NCI-H774 (cell line): ENCODE measurements at regions not wholly inside any gene's neighbourhood (a gene's known extent, or its start where the extent isn't known, plus 50 kb on each side); places are given as distances from the start of the nearest gene placed in this dataset.

Experiments used
- DNase-seq: peaks from one replicate; lab custom pipeline; 2025; lab: John Stamatoyannopoulos, UW

DNA sequence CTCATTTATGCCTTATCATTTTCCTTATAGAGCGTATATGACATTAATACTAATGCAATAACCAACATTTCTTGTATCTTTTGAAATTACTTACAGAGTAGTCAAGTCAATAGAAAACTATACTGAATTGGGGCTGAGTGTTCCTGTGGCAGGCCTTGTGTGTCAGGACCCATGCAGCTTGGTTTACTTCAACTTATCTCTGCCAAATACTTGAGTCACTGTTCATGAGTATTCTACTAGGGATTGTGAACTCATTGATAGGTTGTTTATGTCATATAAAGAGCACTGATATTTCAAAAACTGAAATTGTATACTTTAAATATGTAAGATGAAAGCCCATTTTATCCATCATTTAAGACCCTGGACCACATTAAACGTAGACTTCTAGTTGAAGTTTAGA lies 688.6 kb upstream of the SLITRK1 start:
- DNase-seq, result no peak

DNA sequence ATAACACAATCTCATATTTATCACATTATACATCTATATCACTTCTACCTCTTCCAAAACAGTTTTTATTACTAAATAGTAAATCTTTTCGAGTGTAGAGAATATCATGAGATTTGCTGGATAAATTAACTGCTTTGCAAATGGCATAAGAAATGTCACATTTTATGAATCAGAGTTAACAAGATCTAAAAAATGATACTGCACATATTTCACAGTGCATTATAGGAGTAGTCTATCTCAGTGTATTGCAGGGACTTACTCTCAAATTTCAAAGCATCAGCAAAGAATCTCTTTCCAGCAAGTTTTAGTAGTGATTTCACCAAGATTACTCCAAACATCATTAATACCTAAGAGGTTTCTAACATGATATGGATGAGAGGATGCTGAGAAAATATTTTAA lies 687.1 kb upstream of the SLITRK1 start:
- DNase-seq, result no peak

DNA sequence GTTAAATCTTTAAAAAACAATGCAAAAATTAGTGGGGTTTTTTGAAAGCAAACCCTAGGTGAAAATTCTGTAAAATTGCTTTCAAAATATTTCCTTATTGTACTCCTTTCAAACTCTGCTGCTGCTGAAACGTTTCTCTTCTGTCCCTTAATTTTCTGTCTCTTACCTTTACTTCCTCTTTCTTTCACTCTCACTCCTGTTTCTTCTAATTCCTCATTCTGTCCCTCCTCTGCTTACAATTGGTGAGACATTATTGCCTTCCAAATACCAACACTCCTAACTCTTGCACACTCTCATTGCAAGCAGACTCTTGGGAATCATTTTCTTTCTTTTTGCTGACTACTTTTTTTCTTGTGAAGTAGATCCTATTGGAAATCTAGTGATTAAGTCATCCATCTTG lies 685.6 kb upstream of the SLITRK1 start:
- DNase-seq, result no peak

DNA sequence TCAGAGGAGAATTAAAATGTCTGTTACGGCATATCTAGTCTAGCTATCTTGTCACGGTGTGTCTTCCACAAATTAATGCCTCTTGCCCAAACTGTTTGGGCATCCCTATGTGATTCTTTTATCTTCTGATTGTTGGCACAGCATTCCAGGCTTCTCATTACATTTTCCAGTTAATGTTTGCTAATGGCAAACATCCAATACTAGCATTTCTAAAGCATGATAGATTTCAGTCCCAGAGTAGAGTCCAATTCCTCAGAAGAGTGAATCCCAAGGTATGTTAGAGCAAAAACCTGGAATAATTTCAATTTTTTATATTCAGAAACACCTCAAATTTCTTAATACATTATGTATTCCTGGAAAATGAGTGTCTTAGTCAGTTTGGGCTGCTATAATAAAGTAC lies 684.5 kb upstream of the SLITRK1 start:
- no peak for DNase-seq

DNA sequence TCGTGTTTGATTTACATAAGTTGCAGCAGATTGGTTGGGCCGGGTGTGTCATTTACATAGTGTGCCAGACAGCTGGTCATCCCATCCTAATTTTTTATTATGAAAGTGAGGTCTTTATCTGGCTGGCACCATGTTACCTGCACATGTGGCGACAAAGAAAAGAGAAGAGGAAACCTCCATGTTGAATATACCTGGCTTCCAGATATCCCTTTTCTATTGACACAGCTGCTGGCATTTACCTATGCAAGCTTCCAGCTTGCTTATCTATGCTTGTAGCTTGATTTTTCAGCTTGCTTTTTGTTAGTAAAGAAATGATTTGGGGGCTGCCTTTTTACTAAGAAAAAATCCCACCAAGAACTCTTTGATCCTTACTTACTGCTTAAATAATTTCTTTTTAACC lies 681.3 kb upstream of the SLITRK1 start:
- peak; percentile 33 for DNase-seq

DNA sequence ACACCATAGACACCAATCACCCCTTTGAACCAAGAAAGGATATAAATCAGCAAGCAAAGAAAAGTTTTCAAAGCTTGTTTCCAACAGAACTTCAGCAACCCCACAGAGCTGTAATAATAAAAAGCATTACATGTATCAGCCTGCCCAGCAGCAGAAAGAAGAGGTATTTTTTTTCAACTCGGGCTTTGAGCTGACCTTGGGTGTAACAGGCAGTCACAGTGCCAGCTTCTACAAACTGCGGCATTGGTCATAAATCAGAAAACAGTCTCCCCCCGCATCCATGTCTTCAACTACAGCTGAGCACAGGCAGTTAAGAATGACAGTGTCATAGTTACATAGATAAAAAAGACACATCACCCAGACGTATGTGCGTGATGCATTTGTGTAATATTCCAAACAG lies 671.0 kb upstream of the SLITRK1 start:
- DNase-seq, result no peak

DNA sequence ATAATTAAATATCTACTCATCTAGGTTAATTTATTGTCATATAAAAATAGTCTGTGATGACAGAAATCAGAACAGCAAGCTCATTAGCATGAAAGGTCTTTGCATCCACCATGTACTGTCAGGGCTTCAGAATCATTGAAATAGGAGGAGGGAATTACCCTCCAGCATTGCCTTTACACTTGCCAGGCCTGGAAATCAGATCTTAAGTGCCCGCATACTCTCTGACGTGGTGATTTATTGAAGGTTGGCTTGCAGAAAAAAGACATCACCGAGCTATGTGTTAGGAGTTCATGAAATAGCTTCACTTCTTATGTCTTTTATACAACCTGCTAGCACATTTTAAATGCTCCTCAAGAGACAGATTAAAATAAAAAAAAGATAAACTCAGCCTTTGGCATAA lies 661.7 kb upstream of the SLITRK1 start:
- DNase-seq, result no peak

DNA sequence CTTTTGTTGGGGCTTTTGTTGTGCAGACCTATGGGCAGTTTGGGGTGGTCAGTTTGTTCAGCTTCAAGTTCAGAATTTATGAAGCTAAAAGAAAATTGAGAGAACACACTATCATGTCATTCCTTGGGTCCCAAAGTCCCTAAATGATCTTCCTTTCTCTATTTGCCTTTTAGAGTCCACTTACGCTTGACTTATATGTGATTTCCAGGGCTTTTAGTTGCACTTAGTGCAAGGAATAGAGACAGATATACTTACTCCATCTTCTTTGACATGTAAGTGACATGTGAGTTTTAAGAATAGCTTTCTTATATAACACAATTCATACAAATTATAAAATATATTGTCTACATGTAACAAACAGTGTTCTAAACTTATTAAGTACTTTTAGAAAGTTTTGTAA lies 660.1 kb upstream of the SLITRK1 start:
- DNase-seq, result no peak

DNA sequence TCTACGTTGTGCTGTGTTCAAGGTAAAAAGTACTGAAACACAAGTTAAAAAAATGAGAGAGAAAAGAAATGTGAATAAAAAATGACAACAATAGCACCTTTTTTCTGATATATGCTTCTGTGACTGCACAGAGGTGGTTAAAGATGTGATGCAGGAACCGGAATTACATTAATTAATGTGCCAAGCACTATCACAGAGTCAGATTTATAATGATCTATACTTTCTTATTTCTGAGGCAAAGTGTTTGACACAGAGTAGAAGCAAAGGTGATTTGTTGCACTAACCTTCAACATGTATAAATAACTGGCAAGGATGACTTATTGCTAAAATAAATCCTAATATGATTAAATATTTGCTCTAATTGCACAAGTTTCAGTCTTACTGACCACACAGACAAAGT lies 654.6 kb upstream of the SLITRK1 start:
- DNase-seq, result no peak

DNA sequence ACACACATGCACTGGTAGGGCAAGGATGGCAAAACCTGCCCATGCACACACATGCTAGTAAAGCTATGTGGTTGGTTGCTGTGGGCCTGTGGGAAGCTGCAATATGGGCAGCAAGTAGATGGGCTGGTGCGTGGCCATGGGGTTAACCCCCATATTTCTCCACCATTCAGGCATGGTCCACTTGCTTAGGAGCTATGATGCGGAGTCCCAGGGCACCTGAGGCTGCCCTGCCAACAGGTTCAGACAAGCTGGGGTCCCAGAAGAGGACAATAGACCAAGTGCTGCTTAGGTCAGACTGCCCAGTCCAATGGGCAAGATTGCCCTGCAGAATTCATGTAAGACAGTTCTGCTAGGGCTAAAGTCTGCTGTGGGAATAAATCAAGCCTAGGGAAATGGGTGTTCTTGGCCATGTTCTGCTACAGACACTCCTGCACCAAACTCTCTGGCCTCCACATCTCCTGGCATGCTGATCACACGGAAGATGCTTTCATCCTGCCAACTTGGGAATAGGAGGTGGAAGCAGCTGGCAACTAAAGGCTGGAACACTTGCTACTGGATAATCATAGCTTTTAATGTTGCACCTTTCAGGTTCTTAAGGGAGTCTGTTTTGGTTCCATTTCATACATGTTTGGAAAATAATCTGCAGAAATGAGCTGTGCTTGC lies 646.3 kb upstream of the SLITRK1 start:
- no peak for DNase-seq

DNA sequence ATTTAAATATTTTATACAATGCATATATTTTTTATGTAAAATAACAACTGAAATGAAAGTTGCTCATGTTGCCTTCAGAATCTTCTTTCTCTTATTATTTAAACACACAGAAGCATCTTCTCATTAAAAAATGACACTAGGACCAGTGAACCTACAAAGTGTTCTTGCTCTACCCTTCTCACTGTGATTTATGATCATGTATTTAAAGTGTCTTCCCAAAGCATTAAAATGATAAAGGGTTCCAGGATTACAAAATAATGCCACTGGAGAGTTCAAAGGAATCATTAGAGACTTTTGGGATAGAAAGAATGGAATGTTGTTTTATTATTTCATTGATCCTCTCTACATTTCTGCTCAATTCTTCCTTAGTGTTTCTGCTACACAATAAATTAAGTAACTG lies 643.6 kb upstream of the SLITRK1 start:
- DNase-seq, result no peak

DNA sequence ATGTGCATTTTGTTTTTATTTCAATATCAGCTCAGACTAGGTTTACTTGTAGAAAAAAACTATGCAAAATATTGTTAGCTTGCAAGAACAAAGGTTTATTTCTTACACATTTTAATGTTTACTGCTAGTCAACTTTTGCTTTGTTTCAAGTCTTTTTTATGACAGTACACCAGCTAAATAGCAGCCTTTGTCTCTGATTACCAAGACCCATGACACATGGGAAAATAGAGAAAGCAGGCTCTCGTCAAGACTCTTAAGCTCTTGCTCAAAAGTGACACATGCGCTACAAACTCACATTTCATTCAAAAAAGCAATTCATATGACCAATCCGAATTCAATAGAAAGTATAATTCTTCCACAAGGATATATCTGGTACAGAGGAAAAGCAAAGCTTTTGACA lies 642.3 kb upstream of the SLITRK1 start:
- DNase-seq, result no peak

DNA sequence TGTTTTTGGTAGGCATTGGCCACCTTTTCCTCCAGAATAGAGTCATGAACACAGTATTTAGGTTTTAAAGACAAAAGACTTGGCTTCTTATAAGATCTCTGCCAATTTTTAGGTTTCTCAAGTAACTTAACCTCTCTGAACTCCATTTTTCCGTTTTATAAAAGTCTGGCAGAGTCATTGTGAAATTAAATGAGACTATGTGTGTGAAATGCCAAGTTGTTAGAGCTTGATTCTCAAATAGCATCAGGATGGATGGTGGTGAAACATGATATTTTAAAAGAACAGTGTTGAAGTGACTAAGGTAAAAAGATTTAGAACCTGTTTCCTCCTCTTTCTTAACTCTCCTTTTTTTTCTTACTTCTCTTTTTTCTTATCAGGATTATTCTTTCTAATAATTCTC lies 617.7 kb upstream of the SLITRK1 start:
- DNase-seq, result no peak

DNA sequence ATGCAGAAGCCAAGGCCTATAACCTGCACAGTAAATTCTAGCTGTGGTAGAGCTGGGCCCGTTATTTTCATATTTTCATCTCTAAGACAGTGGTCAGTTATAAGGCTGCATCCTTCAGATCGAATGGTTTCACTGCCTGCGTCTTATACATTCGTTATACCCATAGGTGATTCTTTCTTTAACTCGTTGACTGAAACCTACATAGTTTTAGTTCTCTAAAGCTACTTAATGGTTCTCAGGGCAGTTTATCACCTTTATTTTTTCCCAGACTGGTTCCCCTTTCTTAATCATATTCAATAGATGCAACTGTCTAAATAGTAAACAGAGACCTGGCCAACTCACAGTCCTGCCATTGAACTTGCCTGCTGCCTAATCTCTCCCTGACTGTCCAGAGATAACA lies 615.3 kb upstream of the SLITRK1 start:
- no peak for DNase-seq

DNA sequence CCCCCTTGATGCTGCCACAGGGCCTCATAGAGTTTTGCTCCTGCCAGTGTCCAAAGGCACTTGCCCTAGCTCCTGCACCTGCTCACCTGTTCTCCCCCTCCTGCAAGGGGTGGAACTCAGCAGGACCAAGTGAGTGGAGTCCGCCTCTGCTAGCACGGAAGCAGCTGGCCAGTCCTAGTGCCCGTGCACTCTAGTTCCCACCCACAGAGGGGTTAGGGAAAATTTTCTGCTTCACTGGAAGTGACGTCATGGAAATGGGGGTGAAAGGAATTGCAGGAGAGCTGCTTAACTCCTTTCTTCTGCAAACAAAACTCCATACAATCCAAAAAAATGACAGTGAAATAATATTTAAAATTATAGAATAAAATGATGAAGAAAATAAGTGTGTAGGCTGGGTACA lies 609.7 kb upstream of the SLITRK1 start:
- no peak for DNase-seq

DNA sequence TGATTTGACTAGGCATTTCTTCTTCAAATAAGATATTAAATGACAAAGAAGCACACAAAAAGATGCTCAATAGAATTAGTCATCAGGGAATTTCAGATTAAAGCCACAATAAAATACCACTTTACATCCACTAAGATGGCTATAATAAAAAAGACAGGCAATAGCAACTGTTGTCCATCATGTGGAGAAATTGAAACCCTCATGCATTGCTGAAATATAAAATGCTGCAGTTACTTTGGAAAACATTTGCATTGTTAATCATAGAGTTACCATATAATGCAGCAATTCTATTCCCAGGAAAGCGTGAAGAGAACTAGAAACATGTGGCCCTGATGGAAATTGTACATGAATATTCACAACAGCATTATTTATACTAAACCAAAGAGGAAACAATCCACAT lies 605.5 kb upstream of the SLITRK1 start:
- DNase-seq, result no peak

DNA sequence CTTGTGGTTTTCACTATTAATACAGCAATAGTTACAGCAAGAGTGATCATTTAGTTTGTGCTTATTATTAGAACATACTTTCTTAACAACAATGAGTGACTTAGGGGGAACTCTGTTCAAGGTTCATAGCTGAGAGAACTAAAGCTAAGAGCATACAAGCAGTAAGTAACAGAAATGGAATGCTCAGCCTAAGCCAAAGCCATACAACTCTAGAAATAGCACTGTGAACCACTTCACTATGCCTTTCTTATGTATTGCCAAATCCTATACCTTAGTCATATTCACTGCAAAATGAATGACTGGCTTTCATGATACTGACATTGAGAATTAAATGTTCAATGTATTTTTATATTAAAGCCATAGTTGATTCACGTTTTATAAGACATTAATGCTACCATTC lies 599.7 kb upstream of the SLITRK1 start:
- DNase-seq, result no peak

DNA sequence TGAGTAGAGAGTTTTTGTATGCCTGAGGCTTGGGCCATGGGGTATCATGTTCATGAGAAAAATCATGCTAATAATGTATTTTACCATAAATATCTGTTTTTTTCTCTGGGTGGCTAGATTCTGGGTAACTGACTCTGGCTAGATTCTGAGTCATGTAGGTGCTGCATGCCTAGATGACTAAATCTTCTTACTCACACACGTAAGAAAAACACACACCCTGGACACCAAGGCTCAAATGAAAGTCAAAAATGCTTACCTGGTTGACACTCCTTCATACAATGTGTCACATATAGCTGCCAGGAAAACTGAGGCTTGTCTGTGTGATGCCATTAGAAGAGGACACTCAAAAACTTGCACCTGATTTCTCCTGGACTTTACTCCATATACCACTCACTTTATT lies 597.4 kb upstream of the SLITRK1 start:
- DNase-seq, result no peak

DNA sequence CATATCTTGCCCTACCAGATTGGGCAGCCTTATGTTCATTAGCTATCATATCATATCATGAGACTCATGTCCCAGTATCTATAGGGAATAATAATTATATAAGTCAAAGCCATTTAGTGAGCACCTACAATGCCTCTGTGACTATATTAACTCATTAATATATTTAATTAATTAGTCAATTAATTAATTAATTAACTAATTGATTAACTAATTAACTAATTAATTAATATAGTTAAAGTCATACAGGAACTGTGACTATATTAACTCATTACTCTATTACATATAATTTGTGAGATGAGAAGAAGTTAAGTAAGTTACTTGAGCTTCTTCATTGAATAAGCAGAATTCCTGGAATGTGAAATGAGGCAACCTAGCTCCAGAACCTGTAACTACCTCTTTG lies 588.3 kb upstream of the SLITRK1 start:
- DNase-seq, result no peak

DNA sequence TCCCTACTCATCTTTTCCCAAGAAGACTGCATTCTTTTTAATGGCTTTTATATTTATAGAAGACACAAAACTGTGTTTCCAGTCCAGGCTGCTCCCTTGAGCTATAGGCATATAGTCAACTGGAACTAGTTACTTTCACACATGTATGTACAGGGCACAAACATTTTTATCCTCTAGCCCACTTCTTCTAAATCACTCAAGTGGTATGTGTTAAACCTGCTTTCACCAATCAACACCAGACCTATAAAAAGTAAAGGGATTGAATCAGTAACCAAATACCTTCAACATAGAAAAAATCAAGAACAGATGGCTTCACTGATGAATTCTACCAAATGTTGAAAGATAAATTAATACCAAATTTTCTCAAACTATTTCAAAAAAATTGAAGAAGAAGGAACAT lies 584.2 kb upstream of the SLITRK1 start:
- DNase-seq, result no peak

DNA sequence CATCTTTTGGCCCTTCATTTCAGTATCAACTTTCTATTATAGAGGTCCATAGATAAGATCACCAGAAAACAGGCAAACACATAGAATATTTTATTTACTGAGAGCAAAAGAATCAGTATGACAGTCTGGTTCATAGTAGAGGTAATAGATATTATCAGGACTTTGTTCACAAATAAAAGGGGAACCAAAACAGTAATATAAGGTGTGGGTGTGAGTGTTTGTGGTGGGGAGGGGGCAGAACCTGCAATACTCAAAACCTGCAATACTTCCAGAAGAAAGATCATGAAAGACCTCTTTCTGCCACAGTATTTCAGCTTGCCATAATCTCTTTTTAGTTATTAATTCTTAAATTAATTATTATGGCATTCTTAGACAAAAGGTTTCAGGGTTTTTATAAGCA lies 578.7 kb upstream of the SLITRK1 start:
- no peak for DNase-seq

DNA sequence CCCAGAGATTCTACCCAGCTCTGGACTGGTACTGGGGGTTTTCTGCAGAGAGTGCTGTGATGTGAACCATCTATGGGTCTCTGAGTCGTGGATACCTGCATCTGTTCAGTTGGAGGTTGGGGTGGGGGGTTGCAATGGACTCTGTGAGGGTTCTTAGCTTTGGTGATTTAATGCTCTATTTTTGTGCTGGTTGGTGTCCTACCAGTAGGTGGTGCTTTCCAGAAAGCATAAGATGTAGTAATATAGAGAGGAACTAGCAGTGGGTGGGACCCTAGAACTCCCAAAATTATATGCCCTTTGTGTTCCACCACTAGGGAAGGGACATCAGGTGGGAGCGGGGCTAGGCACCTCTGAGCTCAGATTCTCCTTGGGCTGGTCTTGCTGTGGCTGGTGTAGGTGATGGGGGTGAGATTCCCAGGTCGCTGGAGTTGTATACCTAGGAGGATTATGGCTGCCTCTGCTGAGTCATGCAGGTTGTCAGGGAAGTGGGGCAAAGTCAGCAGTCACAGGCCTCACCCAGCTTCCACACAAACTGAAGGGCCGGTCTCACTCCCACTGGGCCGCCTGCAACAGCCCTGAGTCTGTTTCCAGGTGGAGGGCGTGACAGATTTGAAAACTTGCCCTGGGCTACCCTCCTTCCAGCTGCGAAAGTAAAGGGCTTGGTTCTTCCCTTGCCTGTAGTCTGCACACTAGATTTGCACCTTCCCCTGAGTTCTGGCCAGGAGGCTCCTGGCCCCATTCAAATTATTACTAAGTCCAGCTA lies 573.0 kb upstream of the SLITRK1 start:
- no peak for DNase-seq

DNA sequence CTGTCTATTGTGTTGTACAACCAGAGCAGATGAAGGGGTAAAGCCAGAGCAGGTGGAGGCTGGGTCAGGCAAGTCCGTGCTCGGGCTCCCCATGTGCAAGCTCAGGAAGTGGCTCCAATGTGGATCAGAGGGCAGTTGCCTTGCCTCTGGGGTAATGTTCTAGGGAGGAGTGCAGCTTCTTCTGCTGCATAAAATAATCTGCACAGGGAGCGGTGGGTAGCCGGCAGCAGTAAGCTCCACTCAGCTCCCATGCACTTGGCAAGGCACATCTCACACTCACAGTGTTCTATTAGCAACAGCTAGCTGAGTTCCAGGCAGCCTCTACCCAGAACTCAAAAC lies 565.3 kb upstream of the SLITRK1 start:
- DNase-seq, result no peak

DNA sequence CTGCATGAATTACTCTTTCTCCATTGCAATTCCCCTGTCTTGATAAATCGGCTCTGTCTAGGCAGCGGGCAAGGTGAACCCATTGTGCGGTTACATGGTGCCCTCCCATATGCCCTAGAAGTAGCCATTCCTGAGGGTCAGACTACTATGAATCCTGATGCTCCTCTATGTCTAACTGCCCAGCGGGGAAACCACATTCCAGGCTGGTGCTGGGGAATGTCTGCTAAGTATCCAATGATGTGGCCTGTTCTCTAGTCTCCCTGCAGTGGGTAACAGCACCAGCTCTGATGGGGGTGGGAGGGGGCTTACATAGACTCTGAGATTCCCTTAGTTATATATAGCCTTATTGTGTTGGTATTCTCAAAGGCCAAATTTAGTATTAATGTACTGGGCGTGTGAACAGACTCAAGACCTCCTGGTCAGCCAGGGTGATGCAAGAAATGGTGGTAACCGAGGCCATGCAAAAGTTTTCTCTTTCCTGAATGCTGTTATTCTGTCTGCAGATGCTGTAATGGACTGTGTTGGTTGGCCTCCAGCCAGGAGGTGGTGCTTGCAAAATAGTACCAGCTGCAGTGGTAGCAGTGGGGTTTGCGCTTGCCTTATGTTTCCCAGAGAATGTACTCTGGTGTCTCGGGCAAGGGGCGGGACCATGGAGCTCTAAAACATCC lies 564.8 kb upstream of the SLITRK1 start:
- DNase-seq, result no peak
